Parathyroid adenoma (tissue), 2 donors: ENCODE measurements at regions not wholly inside any gene's neighbourhood (a gene's known extent, or its start where the extent isn't known, plus 50 kb on each side); places are given as distances from the start of the nearest gene placed in this dataset.

Source experiments
- H2AFZ ChIP-seq: fragments of 300-600 bp; sonication (generic); one replicate; pipeline ENCODE4 v1.7.0; 2017; ENCODE audit warnings: antibody characterized with exemption, mild to moderate bottlenecking
- H3K27ac ChIP-seq: fragments of 300-600 bp; sonication (generic); one replicate; pipeline ENCODE4 v1.7.0; 2017
- H3K27me3 ChIP-seq: fragments of 300-600 bp; sonication (generic); one replicate; pipeline ENCODE4 v1.7.0; 2017; ENCODE audit warnings: low read length; ENCODE audit not compliant: control insufficient read depth, insufficient read depth
- H3K36me3 ChIP-seq: fragments of 300-600 bp; sonication (generic); one replicate; pipeline ENCODE4 v1.7.0; 2017; ENCODE audit warnings: low read length; ENCODE audit not compliant: control insufficient read depth, insufficient read depth
- H3K4me1 ChIP-seq: fragments of 300-600 bp; sonication (generic); one replicate; pipeline ENCODE4 v1.7.0; 2017; ENCODE audit warnings: control low read depth
- H3K4me2 ChIP-seq: fragments of 300-600 bp; sonication (generic); one replicate; pipeline ENCODE4 v1.7.0; 2017; ENCODE audit warnings: low read length
- H3K4me3 ChIP-seq: fragments of 300-600 bp; sonication (generic); one replicate; pipeline ENCODE4 v1.7.0; 2017; ENCODE audit warnings: low read depth, low read length
- H3K79me2 ChIP-seq: fragments of 300-600 bp; sonication (generic); one replicate; pipeline ENCODE4 v1.7.0; 2017; ENCODE audit warnings: control low read depth
- H3K9ac ChIP-seq: fragments of 300-600 bp; sonication (generic); one replicate; pipeline ENCODE4 v1.7.0; 2017; ENCODE audit warnings: mild to moderate bottlenecking
- H3K9me3 ChIP-seq: fragments of 300-600 bp; sonication (generic); one replicate; pipeline ENCODE4 v1.7.0; 2017; ENCODE audit warnings: low read length; ENCODE audit not compliant: control insufficient read depth
- TF ChIP-seq, protein P1 (sequence below): fragments of 300-600 bp; sonication (generic); IDR thresholded peaks from one replicate; pipeline ENCODE4 v1.7.0; 2017; ENCODE audit warnings: antibody characterized with exemption, mild to moderate bottlenecking
- donor health status: primary hyperparathyroidism.

DNA sequence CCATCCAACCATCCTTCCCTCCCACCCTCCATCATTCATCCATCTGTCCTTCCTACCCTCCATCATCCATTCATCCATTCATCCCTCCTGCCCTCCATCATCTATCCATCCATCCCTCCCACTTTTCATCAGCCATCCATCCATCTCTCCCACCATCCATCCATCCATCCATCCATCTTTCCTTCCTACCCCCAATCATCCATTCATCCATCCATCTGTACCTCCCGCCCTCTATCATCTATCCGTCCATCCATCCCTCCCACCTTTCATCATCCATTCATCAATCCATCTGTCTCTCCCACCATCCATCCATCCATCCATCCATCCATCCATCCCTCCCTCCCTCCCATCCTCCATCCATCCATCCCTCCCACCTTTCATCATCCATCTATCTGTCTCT, 968.8 kb downstream of the BRD1 start:
- Histone ChIP-seq H3K79me2 (no peaks in the 10 kb centered on the region), H3K4me3 (no peak overlapping the region), H3K27ac (no peak overlapping the region), H3K4me1 (no peaks in the 10 kb centered on the region), H3K36me3 (no peaks in the 10 kb centered on the region), H3K4me2 (no peak overlapping the region), H2AFZ (no peak overlapping the region), H3K9me3 (no peaks in the 10 kb centered on the region), H3K9ac (no peak overlapping the region), H3K27me3 (no peaks in the 10 kb centered on the region)
- TF ChIP-seq, protein P1, sequence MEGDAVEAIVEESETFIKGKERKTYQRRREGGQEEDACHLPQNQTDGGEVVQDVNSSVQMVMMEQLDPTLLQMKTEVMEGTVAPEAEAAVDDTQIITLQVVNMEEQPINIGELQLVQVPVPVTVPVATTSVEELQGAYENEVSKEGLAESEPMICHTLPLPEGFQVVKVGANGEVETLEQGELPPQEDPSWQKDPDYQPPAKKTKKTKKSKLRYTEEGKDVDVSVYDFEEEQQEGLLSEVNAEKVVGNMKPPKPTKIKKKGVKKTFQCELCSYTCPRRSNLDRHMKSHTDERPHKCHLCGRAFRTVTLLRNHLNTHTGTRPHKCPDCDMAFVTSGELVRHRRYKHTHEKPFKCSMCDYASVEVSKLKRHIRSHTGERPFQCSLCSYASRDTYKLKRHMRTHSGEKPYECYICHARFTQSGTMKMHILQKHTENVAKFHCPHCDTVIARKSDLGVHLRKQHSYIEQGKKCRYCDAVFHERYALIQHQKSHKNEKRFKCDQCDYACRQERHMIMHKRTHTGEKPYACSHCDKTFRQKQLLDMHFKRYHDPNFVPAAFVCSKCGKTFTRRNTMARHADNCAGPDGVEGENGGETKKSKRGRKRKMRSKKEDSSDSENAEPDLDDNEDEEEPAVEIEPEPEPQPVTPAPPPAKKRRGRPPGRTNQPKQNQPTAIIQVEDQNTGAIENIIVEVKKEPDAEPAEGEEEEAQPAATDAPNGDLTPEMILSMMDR, result no peak

DNA sequence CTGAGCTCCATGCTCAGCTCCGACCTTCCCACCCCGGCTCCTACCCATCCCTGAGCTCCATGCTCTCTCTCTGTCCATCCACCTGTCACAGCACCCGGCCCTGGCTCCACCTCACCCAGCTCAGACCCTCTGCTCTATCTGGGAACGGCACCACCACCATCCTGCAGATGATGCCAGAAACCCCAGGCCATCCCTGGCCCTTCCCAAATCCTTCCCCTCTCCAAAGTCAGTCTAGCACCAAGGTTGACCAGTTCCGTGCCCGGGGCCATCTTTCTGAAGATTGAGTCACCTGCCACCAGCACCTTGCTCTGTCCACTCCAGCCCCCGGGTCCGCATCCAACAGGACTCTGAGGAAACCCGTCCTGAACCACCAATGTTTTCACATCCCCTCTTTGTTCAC, 969.6 kb downstream of the BRD1 start:
- H3K9ac ChIP-seq, result no peak overlapping the region
- H3K79me2 ChIP-seq, result no peaks in the 10 kb centered on the region
- no peaks in the 10 kb centered on the region for H3K9me3 ChIP-seq

DNA sequence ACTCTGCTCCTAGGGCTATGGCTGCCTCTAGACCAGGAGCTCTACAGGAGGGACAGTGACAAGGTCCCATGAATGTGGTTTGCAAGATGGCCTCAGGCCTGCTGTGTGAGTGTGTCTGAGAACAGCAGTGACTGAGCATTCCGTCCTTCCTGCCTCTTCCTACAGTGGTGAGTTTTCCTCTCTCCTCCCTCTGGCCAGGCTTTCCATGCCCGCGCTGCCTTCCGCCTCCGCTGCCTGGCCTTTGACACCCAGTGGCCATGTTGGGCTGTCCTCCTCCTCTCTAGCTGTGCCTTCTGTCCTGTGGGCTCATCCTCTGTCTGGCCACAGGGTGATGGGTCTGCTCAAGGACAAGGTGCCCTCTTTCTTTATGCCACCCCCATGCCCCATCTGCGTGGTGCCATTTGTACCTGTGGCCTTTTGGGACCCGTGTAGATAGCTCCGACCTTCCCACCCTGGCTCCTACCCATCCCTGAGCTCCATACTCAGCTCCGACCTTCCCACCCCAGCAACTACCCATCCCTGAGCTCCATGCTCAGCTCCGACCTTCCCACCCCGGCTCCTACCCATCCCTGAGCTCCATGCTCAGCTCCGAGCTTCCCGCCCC, 970.4 kb downstream of the BRD1 start:
- Histone ChIP-seq H3K4me3 (no peak overlapping the region), H3K36me3 (no peaks in the 10 kb centered on the region), H3K4me1 (no peaks in the 10 kb centered on the region), H3K9ac (no peak overlapping the region), H3K27me3 (no peaks in the 10 kb centered on the region), H2AFZ (no peak overlapping the region), H3K27ac (no peak overlapping the region), H3K9me3 (no peaks in the 10 kb centered on the region), H3K4me2 (no peak overlapping the region), H3K79me2 (no peaks in the 10 kb centered on the region)
- TF ChIP-seq, protein P1, result no peak

More for the DNA sequence above, 969.6 kb downstream of the BRD1 start:
- Histone ChIP-seq H3K36me3 (no peaks in the 10 kb centered on the region), H3K4me2 (no peak overlapping the region), H2AFZ (no peak overlapping the region), H3K27me3 (no peaks in the 10 kb centered on the region), H3K4me1 (no peaks in the 10 kb centered on the region), H3K4me3 (no peak overlapping the region), H3K27ac (no peak overlapping the region)
- TF ChIP-seq, protein P1, result no peak

DNA sequence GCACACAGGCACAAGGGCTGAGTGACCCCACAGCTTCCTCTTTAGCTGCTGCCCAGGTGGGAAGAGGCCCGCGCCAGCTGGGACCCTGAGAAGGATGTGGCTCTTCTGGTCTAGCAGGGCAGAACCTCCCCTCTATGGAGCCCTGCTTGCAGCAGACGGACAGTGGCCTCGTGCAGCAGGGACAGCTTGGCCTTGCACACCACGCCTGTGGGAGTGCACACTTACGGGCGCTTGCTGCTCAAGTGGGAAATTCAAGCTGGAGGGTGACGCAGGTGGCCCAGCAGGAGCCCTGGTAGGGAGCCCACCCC, 971.4 kb downstream of the BRD1 start:
- no peaks in the 10 kb centered on the region for H3K36me3 ChIP-seq
- no peaks in the 10 kb centered on the region for H3K79me2 ChIP-seq
- H2AFZ ChIP-seq, result no peak overlapping the region
- H3K4me1 ChIP-seq, result no peaks in the 10 kb centered on the region
- H3K27ac ChIP-seq, result no peak overlapping the region
- no peak overlapping the region for H3K4me3 ChIP-seq
- no peaks in the 10 kb centered on the region for H3K9me3 ChIP-seq
- no peaks in the 10 kb centered on the region for H3K27me3 ChIP-seq
- no peak overlapping the region for H3K9ac ChIP-seq
- no peak overlapping the region for H3K4me2 ChIP-seq
- TF ChIP-seq, protein P1, result no peak

DNA sequence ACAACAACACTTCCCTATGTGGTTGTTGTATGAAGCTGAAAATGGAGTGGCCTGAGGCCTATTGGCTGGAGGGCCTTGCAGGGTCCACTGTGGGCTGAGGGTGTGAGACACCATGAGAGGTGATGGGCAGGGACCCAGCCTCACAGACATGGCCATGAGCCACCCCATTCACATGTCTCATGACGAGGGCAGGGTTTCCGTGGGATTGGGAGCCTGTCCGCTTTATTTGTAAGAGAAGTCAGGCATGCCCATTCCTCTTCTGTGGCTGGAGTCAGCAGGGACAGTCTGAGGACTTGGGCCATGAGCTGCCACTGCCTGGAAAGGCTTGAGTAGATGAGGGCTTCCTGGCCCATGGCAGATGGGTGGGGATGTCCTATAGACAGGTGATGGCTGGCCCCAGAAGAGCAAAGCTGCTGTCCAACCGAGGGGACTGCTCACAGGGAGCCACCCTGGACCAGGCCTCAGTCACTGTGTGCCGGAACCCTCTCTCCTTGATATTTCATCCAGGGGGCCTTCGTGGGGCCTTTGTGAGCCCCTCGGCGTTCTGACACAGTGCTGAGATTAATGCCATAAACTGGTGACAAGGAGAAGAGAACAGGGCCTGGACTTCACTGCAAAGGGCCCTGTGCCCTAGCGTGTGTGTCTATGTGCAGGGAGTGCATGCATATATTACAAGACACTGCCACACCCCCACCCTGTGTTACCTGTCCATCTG, 971.9 kb downstream of the BRD1 start:
- TF ChIP-seq, protein P1, result no peak
- H3K4me3 ChIP-seq, result no peak overlapping the region
- no peak overlapping the region for H3K27ac ChIP-seq
- H3K36me3 ChIP-seq, result no peaks in the 10 kb centered on the region
- no peak overlapping the region for H3K9ac ChIP-seq
- H2AFZ ChIP-seq, result no peak overlapping the region
- no peaks in the 10 kb centered on the region for H3K79me2 ChIP-seq
- H3K9me3 ChIP-seq, result no peaks in the 10 kb centered on the region
- no peaks in the 10 kb centered on the region for H3K4me1 ChIP-seq
- H3K4me2 ChIP-seq, result no peak overlapping the region
- H3K27me3 ChIP-seq, result no peaks in the 10 kb centered on the region
